ENCODE measurements at regions not wholly inside any gene's neighbourhood (a gene's known extent, or its start where the extent isn't known, plus 50 kb on each side); places are given as distances from the start of the nearest gene placed in this dataset.
"Not testable (repeated sequence)": the region's sequence is repeated elsewhere in the genome, so short reads cannot be mapped to it uniquely, and the experiment has no call there.

DNA sequence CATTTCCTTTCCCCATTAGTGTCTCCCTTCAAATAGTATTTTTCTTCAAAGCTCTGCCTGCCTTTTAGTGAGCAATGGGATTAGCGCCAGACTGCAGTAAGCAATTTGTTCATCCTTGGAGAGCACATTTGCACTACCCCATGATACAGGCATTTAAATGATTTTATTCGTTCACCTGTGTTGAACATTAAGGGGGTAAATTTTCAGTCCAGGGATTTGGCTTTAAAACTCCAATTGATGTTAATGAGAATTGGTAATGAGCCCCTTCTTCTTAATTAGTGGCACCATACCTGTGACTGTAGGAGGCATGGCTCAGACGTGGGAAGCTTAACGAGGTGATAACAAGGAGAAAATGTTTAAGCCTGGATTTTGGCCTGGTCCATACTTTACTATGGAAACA, 161.4 kb upstream of the NANOGP8 start (continued):
- TF ChIP-seq, protein P1, sequence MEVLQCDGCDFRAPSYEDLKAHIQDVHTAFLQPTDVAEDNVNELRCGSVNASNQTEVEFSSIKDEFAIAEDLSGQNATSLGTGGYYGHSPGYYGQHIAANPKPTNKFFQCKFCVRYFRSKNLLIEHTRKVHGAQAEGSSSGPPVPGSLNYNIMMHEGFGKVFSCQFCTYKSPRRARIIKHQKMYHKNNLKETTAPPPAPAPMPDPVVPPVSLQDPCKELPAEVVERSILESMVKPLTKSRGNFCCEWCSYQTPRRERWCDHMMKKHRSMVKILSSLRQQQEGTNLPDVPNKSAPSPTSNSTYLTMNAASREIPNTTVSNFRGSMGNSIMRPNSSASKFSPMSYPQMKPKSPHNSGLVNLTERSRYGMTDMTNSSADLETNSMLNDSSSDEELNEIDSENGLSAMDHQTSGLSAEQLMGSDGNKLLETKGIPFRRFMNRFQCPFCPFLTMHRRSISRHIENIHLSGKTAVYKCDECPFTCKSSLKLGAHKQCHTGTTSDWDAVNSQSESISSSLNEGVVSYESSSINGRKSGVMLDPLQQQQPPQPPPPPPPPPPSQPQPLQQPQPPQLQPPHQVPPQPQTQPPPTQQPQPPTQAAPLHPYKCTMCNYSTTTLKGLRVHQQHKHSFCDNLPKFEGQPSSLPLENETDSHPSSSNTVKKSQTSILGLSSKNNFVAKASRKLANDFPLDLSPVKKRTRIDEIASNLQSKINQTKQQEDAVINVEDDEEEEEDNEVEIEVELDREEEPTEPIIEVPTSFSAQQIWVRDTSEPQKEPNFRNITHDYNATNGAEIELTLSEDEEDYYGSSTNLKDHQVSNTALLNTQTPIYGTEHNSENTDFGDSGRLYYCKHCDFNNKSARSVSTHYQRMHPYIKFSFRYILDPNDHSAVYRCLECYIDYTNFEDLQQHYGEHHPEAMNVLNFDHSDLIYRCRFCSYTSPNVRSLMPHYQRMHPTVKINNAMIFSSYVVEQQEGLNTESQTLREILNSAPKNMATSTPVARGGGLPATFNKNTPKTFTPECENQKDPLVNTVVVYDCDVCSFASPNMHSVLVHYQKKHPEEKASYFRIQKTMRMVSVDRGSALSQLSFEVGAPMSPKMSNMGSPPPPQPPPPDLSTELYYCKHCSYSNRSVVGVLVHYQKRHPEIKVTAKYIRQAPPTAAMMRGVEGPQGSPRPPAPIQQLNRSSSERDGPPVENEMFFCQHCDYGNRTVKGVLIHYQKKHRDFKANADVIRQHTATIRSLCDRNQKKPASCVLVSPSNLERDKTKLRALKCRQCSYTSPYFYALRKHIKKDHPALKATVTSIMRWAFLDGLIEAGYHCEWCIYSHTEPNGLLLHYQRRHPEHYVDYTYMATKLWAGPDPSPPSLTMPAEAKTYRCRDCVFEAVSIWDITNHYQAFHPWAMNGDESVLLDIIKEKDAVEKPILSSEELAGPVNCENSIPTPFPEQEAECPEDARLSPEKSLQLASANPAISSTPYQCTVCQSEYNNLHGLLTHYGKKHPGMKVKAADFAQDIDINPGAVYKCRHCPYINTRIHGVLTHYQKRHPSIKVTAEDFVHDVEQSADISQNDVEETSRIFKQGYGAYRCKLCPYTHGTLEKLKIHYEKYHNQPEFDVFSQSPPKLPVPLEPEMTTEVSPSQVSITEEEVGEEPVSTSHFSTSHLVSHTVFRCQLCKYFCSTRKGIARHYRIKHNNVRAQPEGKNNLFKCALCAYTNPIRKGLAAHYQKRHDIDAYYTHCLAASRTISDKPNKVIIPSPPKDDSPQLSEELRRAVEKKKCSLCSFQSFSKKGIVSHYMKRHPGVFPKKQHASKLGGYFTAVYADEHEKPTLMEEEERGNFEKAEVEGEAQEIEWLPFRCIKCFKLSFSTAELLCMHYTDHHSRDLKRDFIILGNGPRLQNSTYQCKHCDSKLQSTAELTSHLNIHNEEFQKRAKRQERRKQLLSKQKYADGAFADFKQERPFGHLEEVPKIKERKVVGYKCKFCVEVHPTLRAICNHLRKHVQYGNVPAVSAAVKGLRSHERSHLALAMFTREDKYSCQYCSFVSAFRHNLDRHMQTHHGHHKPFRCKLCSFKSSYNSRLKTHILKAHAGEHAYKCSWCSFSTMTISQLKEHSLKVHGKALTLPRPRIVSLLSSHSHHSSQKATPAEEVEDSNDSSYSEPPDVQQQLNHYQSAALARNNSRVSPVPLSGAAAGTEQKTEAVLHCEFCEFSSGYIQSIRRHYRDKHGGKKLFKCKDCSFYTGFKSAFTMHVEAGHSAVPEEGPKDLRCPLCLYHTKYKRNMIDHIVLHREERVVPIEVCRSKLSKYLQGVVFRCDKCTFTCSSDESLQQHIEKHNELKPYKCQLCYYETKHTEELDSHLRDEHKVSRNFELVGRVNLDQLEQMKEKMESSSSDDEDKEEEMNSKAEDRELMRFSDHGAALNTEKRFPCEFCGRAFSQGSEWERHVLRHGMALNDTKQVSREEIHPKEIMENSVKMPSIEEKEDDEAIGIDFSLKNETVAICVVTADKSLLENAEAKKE (CRISPR knock-in tag; IDR thresholded peaks at IDR 0.05), result no peak
- TF ChIP-seq, protein P2, sequence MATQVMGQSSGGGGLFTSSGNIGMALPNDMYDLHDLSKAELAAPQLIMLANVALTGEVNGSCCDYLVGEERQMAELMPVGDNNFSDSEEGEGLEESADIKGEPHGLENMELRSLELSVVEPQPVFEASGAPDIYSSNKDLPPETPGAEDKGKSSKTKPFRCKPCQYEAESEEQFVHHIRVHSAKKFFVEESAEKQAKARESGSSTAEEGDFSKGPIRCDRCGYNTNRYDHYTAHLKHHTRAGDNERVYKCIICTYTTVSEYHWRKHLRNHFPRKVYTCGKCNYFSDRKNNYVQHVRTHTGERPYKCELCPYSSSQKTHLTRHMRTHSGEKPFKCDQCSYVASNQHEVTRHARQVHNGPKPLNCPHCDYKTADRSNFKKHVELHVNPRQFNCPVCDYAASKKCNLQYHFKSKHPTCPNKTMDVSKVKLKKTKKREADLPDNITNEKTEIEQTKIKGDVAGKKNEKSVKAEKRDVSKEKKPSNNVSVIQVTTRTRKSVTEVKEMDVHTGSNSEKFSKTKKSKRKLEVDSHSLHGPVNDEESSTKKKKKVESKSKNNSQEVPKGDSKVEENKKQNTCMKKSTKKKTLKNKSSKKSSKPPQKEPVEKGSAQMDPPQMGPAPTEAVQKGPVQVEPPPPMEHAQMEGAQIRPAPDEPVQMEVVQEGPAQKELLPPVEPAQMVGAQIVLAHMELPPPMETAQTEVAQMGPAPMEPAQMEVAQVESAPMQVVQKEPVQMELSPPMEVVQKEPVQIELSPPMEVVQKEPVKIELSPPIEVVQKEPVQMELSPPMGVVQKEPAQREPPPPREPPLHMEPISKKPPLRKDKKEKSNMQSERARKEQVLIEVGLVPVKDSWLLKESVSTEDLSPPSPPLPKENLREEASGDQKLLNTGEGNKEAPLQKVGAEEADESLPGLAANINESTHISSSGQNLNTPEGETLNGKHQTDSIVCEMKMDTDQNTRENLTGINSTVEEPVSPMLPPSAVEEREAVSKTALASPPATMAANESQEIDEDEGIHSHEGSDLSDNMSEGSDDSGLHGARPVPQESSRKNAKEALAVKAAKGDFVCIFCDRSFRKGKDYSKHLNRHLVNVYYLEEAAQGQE (IDR thresholded peaks at IDR 0.05; ENCODE audit: unreplicated experiment), result no peak

DNA sequence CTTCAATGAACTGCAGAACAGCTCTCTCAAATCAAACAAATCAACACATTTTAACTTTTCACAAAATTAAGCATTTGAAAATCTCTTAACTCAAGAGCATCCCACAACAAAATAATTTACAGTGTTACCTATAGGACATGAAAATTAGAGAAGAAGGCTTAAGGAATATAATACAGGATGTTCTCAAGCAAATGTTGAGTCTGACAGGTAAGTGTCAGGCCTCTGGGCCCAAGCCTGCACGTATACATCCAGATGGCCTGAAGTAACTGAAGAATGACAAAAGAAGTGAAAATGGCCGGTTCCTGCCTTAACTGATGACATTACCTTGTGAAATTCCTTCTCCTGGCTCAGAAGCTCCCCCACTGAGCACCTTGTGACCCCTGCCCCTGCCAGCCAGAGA, 160.6 kb upstream of the NANOGP8 start:
- H3K4me3 Mint-ChIP-seq; H4K20me1 ChIP-seq (replicated peaks; ENCODE audit: insufficient read depth); H3K4me3 ChIP-seq; H3K9me2 ChIP-seq (ENCODE audit: insufficient read depth); H3K9me3 Mint-ChIP-seq; H3K36me3 ChIP-seq (ENCODE audit: insufficient read depth); H3K27me3 ChIP-seq (ENCODE audit: insufficient read depth); H3F3A ChIP-seq (replicated peaks; ENCODE audit: low read depth); H3K36me3 Mint-ChIP-seq (ENCODE audit: low read depth); H2AFZ ChIP-seq; H3K27me3 Mint-ChIP-seq (ENCODE audit: insufficient read depth, low read depth, poor library complexity); DNase-seq (ENCODE audit: low spot score); H3K79me2 ChIP-seq (replicated peaks; ENCODE audit: insufficient read depth): not testable (repeated sequence)
- Mint-ChIP-seq H3K27ac (peak overlapping the region; percentile 91), H3K4me1 (peaks cover 38% of the 10 kb centered on the region)
- 0 out of 2 replicates have a peak overlapping the region, but pooled peaks have one; percentile 36 for H3K4me2 ChIP-seq
- ATAC-seq, result peak; percentile 26; the same call in 1 of the 3 replicates
- peaks cover 33% of the 10 kb centered on the region for H3K4me1 ChIP-seq (ENCODE audit: insufficient read depth)
- peak overlapping the region; percentile 70 for H3K27ac ChIP-seq (ENCODE audit: low read depth)
